GM03348 (cell line): ENCODE measurements at regions not wholly inside any gene's neighbourhood (a gene's known extent, or its start where the extent isn't known, plus 50 kb on each side); places are given as distances from the start of the nearest gene placed in this dataset.
A peak's percentile ranks its signal among the peaks of the same experiment; 100 is the strongest.

Source experiments
- DNase-seq: peaks from one replicate; pipeline ENCODE4 v3.0.0; 2012; ENCODE audit warnings: low spot score

DNA sequence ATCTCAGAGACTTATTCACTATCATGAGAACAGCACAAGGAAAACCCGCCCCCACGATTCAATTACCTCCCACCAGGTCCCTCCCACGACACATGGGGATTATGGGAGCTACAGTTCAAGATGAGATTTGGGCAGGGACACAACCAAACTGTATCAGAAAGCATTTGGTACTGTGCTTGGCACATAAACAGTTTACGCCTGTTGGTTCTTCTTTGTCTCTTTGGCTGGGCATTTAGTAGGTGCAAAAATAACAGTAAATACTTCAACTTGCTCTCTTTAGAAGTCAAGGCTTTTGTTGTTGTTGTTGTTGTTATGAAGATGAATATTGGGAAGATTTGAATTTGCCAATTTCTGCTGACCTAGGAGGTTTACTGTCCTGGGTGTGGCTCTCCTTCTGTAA is 175.4 kb upstream of the IGSF21 start:
- DNase-seq: no peak

DNA sequence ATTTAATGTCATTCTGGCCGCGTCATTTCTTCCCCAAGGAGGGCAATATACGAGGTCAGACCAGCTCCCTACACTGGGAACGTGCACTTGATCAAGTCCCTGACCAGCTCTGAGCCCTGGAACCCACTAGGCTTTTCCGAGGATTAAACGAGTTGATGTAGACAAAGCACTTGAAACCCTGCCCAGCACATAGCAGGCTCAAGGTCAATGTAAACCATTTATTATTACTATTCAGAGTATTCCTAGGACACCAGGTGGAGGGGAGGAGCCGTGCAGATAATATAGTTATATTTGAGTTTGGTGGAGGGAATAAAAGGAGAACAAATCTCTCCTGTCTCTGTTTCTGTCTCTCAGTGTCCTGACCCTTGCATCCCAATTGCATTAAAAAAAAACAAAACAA is 174.1 kb upstream of the IGSF21 start:
- DNase-seq: no peak

DNA sequence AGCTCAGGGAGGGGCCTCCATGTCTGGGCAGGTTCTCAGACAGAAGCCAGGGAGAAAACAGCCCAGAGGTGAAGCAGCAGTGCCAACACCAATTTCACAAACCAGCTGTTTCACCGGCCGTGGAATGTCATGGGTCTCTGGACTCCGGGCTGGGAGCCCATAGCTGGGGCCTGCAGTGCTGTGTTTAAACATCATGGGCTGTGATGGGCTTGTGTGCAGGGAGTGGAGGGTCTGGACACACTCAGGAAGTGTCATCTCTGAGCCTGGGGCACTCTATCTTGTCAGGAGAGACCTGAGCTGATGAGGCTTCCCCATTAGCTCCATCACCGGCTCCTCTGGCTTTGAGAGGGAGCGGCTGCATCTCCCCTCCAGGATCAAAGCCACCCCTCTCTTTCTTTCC is 173.6 kb upstream of the IGSF21 start:
- no peak for DNase-seq

DNA sequence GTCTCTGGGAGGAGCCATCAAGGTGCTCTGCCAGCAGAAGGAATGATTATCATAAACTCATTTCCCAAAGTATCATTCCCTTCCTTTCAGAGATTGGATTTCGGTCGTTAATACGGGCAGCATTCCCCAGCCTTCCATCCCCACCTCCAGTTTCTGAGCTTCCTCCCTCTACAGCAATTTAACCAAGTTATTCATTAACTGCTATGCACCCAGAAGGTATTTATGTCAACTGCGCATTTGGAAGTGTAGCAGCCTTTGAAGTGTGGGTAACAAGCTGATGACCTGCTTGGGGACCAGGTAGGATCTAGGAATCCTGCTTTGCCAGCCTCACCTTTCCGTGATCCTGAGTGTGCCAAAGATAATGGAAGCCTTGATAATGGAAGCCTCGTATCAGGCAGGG is 172.4 kb upstream of the IGSF21 start:
- DNase-seq: no peak

DNA sequence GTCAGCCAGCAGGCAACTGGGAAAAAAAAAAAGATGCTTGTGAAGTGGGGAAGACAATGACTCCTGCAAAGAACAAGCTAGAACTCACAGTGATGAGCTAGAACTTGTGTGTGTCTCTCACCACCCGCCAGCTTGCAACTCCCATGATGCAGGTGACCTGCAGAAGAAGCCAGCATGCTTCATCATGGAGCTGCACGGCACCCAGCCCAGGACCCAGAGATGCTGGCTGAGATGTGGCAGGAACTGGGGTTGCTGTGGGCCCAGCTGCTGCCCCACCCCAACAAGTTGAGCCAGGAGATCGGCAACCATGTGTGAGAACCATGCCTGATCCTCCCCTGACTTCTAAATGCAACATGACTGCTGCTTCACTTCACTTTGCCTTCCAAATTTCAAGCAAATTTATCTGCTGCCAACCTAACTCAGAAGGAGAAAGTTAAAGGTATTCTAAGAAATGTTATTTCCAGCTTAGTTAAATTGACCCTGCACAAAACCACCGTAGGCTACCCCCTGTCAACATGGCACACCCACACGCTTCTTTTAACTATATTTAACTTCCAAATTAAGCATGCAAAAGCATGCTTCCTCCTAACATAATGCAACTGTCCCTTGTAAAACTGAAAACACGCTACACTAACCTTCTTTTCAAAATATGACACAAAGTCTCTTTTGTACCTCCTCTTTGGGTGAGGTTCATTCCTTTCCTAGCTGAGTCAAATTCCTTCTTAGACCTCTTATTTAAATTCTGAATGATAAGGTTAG is 166.0 kb upstream of the IGSF21 start:
- DNase-seq: no peak

DNA sequence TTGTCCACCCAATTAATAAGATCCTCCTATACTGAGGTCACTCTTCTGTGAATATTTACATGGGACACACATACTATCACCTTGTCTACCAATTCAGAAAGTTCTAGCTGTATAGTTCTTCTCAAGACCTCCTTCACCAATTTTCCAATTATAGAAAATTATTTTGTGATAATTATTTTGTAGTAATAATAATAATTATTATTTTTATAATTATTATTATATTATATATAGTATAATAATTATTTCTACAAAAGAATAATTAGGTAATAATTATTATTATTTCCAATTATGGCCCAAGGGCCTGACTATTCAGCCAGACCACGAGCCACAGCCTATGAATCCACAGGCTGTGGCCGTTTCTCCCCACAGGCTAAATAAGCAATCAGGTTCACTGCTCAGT is 164.1 kb upstream of the IGSF21 start:
- DNase-seq: no peak

DNA sequence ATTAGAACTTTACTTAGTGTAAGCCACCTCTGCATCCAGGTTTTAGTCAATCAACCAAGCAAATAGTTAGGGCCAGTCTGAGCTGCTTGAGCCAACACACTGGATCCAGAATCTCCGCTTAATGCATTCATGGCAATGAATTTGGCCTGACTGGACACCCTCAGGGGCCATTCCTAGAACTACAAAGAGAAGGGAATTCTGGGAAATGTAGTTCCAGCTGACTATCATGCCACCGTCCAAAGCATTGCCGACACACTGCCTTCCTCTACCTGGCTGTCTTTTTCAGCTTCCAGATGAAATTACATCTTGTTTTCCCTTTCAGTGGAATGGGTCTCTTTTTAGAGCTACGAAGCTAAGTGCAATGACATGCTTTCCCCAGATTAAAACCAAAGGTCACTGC is 163.0 kb upstream of the IGSF21 start:
- no peak for DNase-seq

DNA sequence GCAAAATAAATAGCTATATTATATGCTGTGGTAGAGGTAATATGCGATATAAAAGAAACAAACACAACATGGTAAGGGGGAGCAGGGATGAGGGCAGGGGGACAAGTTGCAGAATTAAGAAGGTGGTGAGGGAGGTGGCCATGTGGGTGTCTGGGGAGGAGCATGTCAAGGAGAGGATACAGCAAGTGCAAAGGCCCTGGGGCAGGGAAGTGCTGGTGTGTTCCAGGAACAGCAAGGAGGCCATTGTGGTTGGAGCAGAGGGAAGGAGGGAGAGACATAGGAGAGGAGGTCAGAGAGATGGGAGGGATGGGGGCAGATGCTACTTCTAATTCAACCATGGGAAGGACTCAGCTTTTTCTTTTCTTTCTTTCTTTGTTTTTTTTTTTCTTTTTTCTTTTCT is 161.2 kb upstream of the IGSF21 start:
- DNase-seq: no peak

DNA sequence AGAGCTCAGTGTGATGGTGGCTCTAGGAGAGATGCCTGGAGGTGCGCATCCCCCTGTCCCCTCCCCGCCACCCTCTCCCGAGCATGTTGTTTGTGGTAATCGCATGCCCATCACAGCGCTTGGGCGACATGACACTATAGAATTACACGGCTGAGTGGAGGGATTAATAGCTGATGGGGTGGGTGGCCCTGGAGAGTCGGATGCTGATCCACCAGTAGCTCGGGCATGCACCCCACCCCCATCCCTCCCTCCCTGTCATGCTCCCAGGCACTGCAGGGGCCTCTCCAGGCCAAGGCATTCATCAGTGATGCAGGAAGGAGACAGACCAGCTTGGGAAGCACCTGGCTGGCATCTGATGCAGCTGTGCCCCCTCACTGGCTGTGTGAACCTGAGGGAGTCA is 159.0 kb upstream of the IGSF21 start:
- DNase-seq: no peak

DNA sequence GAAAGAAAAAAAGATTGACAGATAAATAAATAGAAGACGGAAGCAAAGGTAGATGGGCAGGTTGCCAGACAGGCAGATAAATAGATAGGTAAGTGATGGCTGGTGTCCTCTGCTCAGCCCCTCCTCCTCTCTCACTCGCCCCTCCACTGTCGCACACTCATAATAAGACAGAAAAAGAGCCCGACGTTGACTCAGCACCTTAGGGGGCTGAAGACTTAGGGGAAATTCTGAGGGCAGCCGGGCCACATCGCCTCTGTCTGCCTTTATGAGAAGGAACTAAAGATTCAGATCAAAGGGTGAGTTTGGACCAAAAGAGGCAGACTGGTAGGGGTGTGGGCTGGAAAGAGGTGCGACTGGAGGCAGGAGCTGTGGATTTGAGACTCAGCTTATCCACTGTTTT is 158.1 kb upstream of the IGSF21 start:
- DNase-seq: no peak

DNA sequence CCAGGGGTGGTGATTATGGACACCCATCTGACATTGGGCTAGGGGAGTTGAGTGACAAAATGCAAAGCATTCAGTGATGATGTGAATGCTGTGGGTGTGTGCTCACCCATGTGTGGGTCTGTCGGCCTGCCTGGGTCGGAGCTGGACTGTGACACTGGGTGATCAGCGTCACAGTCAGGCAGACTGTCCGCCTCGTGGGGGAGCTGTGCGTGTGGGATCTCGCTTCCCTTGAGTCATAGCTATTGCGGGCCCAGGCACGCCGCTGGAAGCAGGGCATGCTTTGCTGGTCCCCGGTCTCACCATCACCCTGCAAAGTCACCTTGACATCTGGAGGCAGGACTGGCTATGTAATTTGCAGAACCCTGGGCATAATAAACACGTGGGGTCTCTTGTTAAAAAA is 156.9 kb upstream of the IGSF21 start:
- no peak for DNase-seq

DNA sequence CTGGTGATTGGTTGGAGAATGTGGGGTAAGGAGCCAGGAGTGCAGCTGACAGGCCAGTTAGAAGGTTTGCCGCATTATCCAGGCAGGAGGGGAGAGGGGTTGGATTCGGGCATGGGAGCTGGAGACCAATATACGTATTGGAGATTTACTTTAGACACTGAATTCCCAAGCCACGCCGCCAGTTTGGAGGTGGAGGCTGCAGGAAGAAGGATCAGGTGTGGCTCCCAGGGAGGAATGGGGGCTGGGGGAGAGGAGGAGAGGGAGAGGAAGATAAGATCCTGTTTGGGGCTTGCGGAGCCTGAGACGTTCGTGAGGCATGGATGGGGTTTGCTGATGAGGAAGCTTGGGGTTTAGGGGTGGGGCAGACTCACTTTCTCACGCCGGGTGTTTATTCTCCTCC is 155.1 kb upstream of the IGSF21 start:
- no peak for DNase-seq

DNA sequence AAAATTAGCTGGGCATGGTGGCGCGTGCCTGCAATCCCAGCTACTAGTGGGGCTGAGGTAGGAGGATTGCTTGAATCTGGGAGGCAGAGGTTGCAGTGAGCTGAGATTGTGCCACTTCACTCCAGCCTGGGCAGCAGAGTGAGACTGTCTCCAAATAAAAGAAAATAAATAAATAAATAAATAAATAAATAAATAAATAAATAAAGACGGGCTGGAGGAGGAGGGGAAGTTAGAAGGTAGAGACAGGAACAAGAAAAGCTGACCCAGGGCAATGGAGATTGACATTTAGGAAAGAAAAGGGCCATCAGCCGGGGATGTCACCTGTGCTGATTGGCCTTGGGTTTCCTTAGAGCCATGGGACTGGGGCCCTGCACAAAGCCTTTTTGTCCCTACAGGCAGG is 153.7 kb upstream of the IGSF21 start:
- no peak for DNase-seq

DNA sequence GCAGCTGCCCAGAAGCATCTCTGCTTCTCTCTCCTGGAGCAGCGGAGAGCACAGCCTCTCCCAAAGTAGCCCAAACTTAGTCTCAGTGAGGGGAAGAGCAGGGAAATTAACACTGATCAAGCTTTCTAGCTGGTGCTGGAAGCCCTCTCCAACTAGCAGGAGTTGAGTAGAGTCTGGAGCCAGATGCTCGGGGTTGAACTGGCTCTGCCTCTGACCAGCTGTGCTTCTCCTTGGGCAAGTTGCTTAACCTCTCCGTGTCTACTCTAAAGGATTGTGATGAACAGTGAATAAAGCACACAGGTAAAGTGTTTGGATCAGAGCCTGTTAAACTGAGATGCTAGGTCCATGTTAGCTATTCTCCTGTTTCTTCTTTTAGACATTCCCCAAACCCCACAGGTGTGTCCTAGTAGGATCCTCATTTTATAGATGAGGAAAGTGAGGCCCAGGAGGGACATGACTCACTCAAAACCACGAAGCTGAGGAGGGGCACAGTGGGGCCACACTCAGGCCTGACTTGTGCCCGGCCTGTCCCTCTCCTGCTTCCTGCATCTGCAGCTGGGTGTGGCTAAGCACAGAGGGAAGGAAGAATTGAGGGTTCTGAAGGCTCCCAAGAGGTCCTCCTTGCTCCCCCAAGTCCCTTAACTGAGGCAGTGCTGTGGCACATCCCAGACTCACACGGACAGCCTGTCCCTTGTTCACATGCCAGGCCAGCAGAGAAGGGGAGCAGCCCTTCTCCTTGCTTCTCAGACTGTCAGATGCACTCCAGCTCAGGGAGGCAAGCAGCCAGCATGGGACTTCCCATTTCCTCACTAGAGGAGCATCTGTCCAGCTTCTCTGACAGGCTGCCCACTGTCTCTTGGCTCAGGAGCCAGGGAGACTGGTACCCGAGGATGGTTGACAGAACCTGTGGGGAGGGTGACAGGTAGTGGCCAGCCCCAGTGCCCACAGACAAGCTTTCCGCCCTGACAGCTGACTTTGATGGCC is 152.0 kb upstream of the IGSF21 start:
- no peak for DNase-seq

DNA sequence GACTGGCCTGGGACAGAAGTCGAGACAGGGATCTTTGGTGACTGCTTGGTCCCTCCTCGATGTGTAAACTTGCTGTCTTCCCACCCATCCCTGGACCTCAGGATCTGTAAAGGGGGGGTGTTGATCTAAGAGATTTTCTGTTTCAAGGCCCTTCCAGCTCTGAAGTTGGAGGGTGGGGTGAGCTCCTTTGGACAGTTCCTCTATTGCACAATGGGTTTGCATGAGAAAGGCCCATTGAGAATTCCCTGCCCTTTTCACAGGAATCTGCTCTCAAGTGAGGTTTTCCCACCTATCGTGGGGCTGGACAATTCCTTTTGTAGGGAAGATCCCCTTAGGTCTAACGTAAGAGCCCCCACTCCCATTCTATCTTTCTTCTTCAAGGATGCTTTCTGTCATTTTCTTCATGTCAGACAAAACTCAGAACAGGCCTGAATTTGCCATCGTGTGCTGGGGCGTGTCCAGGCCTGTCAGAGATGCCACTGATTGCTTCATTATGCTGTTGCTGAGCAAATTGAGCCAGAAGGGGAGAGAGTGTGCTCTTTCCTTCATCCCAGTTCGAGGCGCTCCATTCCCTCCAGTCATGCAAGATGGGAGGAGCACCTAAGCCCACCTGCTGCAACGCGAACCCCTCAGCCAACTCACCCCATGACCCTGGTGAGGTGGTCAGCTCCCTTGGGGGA is 149.9 kb upstream of the IGSF21 start:
- peak; percentile 37 for DNase-seq

DNA sequence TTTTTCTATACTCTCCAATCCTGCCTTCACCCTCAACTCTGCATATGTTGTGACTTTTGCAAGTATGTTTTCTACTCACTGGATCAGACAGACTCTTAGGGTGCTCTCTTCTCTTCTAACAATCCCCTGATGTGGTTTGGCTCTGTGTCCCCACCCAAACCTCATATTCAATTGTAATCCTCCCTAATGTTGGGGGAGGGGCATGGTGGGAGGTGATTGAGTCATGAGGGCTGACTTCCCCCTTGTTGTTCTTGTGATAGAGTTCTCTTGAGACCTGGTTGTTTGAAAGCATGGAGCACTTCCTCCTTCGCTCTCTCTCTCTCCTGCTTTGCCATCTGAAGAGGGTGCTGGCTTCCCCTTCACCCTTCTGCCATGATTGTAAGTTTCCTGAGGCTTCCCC is 148.9 kb upstream of the IGSF21 start:
- DNase-seq: no peak

DNA sequence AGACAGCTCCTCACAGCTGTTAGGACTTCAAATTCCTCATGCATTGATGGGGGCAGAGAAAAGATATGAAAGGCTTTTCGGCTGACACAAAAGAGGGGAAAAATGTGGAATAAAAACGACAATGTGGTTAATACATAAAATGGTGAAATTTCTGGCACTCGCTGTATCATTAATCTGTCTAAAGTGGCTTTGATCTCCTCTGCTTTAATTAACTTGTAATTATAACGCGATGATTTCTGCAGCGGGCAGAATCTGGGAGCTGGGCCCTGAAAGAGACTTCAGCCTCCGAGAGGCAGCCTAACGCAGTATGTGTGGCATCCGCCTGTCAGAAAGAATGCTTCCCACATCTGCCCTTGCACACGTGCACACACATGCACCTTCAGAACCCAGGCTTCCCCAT is 144.1 kb upstream of the IGSF21 start:
- DNase-seq: no peak

DNA sequence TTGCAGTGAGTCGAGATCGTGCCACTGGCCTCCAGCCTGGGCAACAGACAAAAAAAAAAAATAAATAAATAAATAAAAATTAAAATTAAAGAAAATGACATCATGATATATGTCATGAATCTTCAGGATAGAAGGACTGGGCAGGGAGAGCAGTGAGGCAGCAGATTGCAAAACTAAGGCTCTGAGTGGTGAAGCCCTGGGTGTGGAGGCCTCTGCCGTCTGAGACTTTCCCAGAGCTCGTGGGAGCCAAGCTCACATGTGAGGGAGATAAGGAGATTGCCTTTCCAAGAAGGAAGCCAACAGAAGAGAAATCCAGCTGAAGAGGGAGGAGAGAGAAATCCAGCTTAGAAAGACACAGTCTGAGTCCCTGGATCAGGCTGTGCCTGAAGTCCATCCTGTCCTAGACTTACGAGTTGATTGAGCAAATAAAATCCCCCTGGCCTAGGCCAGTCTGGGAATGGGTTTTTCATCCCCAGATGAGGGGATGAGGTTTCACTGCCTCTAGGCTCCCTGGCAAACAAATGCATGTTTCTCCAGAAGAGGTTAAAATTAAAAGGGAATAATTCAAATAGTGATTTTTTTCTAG is 142.0 kb upstream of the IGSF21 start:
- no peak for DNase-seq

DNA sequence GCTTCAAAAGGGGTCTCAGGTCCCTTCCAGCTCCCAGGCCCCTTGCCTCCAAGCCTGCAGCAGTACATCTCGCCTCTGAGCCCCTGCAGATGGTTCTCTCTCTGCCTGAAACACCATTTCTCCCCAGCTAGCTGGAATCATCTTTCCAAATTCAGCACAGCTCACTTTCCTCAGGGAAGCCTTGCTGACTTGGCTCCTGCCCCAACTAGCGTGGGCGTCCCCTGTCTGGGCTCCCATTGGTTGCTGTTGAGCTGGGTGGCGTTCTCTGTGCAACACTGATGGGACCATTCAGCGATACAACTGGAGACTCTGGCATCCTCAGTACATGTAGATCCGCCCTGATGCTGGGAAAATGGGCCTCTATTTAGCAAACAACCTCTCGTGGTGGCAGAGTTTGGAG is 141.3 kb upstream of the IGSF21 start:
- no peak for DNase-seq

DNA sequence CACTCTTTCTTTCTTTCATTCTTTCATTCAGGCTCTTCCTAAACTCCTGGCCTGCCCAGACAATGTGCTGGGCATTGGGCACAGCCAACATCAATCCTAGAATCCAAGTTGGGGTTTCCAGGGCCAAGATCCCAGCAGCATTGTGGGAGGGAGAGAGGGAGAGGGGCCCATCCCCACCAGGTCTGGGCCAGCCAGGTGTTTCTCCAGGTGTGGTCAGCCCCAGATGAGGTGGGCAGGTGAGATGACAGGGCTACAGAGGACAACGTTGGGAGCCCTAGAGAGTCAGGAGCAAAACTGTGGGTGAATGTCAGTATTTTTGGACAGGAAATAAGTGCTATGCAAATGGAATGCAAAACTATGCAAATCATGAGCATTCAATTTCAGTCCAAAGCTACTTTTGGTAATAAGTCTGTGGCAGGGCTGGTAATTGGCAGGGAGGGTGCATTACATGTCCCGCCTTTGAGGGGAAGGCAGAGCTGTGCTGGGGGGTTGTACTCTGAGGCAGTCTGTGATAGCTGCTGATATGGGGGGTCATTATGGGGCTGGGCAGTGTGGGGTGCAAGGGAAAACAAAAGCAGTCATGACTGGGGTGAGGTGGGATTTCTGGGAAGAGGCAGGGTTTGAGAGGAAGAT is 139.9 kb upstream of the IGSF21 start:
- no peak for DNase-seq

DNA sequence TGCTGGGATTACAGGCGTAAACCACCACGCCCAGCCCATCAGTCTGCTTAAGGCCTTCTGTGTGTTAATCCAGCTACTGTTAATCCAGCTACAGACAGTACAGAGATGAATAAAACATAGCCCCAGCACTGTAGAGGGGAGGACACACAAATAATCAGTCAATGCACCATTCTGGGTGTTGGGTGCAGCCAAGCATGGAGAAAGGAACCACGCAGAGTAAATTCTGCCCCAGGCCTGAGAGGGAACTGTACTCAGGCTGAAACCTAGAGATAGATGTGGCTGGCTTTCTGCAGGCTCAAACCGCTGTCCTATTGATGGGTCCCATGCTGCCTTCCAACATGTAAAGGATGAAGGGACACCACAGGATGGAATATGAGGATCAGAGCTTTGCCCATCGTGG is 136.8 kb upstream of the IGSF21 start:
- DNase-seq: no peak

DNA sequence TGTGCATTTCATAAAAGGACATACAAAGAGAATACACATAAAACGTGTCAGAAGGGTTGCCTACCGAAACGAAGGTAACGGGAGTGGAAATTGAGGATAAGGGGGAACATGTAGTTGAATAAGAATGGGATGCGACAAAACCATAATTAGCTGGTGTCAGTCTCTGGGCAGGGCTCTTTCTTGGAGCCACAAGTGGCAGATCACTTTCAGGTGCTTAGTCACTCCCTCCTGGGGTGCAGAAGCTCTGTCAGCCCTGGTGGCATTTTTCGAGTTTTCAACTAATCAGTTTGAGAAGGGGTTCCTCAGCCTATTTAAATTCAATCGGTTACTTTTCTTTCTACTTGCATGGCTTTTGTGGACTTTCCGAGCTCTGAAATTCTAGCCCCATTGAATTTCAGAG is 133.9 kb upstream of the IGSF21 start:
- DNase-seq: no peak
